Calu3 (cell line): ENCODE measurements at regions not wholly inside any gene's neighbourhood (a gene's known extent, or its start where the extent isn't known, plus 50 kb on each side); places are given as distances from the start of the nearest gene placed in this dataset.

Experiments
- BruUV-seq: library from RNA; stranded (reverse); fragments of 400-500 nt; replicated peaks from 2 replicates; lab custom pipeline; 2021; lab: Mats Ljungman, UMichigan
- CTCF ChIA-PET: fragments of 300-600 bp; sonication (Branson Sonifier 250); formaldehyde crosslinking; loops from one replicate; lab custom pipeline; 2022; ENCODE audit warnings: antibody characterized with exemption; lab: Charles Lee
- DNase-seq: peaks from one replicate; pipeline ENCODE4 v3.0.0; 2022
- H3K27ac Mint-ChIP-seq: one replicate; pipeline ENCODE4 v1.8.0; 2022; ENCODE audit warnings: mixed read lengths; ENCODE audit not compliant: unreplicated experiment
- H3K27me3 Mint-ChIP-seq: one replicate; pipeline ENCODE4 v1.8.0; 2022; ENCODE audit warnings: mixed read lengths; ENCODE audit not compliant: unreplicated experiment
- H3K36me3 Mint-ChIP-seq: one replicate; pipeline ENCODE4 v1.8.0; 2022; ENCODE audit warnings: mild to moderate bottlenecking, moderate library complexity, mixed read lengths; ENCODE audit not compliant: insufficient read depth, unreplicated experiment
- H3K4me1 Mint-ChIP-seq: one replicate; pipeline ENCODE4 v1.8.0; 2022; ENCODE audit warnings: mild to moderate bottlenecking, low read depth, mixed read lengths; ENCODE audit not compliant: unreplicated experiment
- H3K4me3 Mint-ChIP-seq: one replicate; pipeline ENCODE4 v1.8.0; 2022; ENCODE audit warnings: mild to moderate bottlenecking, low read depth, moderate library complexity, mixed read lengths; ENCODE audit not compliant: unreplicated experiment
- H3K9me3 Mint-ChIP-seq: one replicate; pipeline ENCODE4 v1.8.0; 2022; ENCODE audit warnings: low read depth, mixed read lengths; ENCODE audit not compliant: unreplicated experiment
- CTCF ChIP-seq: fragments of 200-600 bp; IDR thresholded peaks from one replicate; pipeline ENCODE4 v1.8.0; 2022; ENCODE audit warnings: antibody characterized with exemption; ENCODE audit not compliant: unreplicated experiment
- intact Hi-C: fragments of 100-400 bp; cut with micrococcal nuclease; formaldehyde crosslinking; loops from one replicate; pipeline ENCODE4 v1.10.0; 2022; ENCODE audit not compliant: unreplicated experiment

- Mint-ChIP-seq H3K27ac (no peak overlapping the region), H3K4me1 (no peaks in the 10 kb centered on the region), H3K36me3 (no peaks in the 10 kb centered on the region), H3K4me3 (no peak overlapping the region), H3K9me3 (no peaks in the 10 kb centered on the region), H3K27me3 (no peaks in the 10 kb centered on the region)
- intact Hi-C loops = no loop called here
- DNase-seq = no peak
- CTCF ChIA-PET = no interaction called here
- no TSS peak for BruUV-seq
- TF ChIP-seq CTCF = no peak
Measured at GRCh38 chr4:124085561-124086180, 626.9 kb downstream of the ANKRD50 start.

GRCh38 chr4:124090021-124090420 is 622.5 kb downstream of the ANKRD50 start:
- no peaks in the 10 kb centered on the region for H3K36me3 Mint-ChIP-seq
- no peak overlapping the region for H3K4me3 Mint-ChIP-seq
- no peak for DNase-seq
- TF ChIP-seq CTCF = no peak
- no peak overlapping the region for H3K27ac Mint-ChIP-seq
- BruUV-seq = no TSS peak
- no peaks in the 10 kb centered on the region for H3K27me3 Mint-ChIP-seq
- no peaks in the 10 kb centered on the region for H3K9me3 Mint-ChIP-seq
- intact Hi-C loops = no loop called here
- CTCF ChIA-PET = no interaction called here
- peaks cover 9% of the 10 kb centered on the region for H3K4me1 Mint-ChIP-seq

GRCh38 chr4:124092101-124092500 is 620.4 kb downstream of the ANKRD50 start:
- no peak overlapping the region for H3K4me3 Mint-ChIP-seq
- no peaks in the 10 kb centered on the region for H3K27me3 Mint-ChIP-seq
- no peak for TF ChIP-seq CTCF
- CTCF ChIA-PET = no interaction called here
- H3K9me3 Mint-ChIP-seq = no peaks in the 10 kb centered on the region
- intact Hi-C loops = no loop called here
- no peaks in the 10 kb centered on the region for H3K36me3 Mint-ChIP-seq
- H3K27ac Mint-ChIP-seq = no peak overlapping the region
- BruUV-seq = no TSS peak
- peaks cover 9% of the 10 kb centered on the region for H3K4me1 Mint-ChIP-seq
- DNase-seq = no peak

GRCh38 chr4:124092541-124092984 is 620.0 kb downstream of the ANKRD50 start:
- Mint-ChIP-seq H3K4me1 (peaks cover 9% of the 10 kb centered on the region), H3K4me3 (no peak overlapping the region), H3K27me3 (no peaks in the 10 kb centered on the region), H3K36me3 (no peaks in the 10 kb centered on the region), H3K27ac (no peak overlapping the region), H3K9me3 (no peaks in the 10 kb centered on the region)
- DNase-seq = no peak
- intact Hi-C loops = no loop called here
- no TSS peak for BruUV-seq
- CTCF ChIA-PET = no interaction called here
- TF ChIP-seq CTCF = no peak
